ENCODE measurements at regions not wholly inside any gene's neighbourhood (a gene's known extent, or its start where the extent isn't known, plus 50 kb on each side); places are given as distances from the start of the nearest gene placed in this dataset.

GRCh38 chr4:175999944-176000343, 65.7 kb upstream of the WDR17 start:
- TF ChIP-seq SIN3A (IDR thresholded peaks at IDR 0.05; ENCODE audit: borderline replicate concordance, low read depth, low read length) = no peak
- no peak for TF ChIP-seq CTCF (IDR thresholded peaks at IDR 0.05)
- TF ChIP-seq POLR2AphosphoS5 (IDR thresholded peaks at IDR 0.05; ENCODE audit: low read depth, low read length) = no peak
- TF ChIP-seq TEAD4 (IDR thresholded peaks at IDR 0.05; ENCODE audit: borderline replicate concordance, insufficient read depth) = no peak
- TF ChIP-seq YY1 (IDR thresholded peaks at IDR 0.05; ENCODE audit: low read depth) = no peak
- no peak for TF ChIP-seq RAD21 (IDR thresholded peaks at IDR 0.05; ENCODE audit: low read length)
- no peak for TF ChIP-seq EP300 (IDR thresholded peaks at IDR 0.05; ENCODE audit: borderline replicate concordance in 1 of 2, low read depth in 1 of 2, low read length in 1 of 2)
- no peak for TF ChIP-seq RXRA (IDR thresholded peaks at IDR 0.05; ENCODE audit: borderline replicate concordance, low read depth)
- no peak for TF ChIP-seq TAF1 (IDR thresholded peaks at IDR 0.05; ENCODE audit: borderline replicate concordance, low read depth, low read length)
- no peak for TF ChIP-seq REST (IDR thresholded peaks at IDR 0.05; ENCODE audit: low read depth, low read length)
- TF ChIP-seq MXI1 (IDR thresholded peaks at IDR 0.05; ENCODE audit: low read depth, low read length) = no peak
- no peak for TF ChIP-seq EZH2phosphoT487 (IDR thresholded peaks at IDR 0.05; ENCODE audit: borderline replicate concordance, low read depth)

All from SK-N-SH (cell line).